DND-41 (cell line): ENCODE measurements at regions not wholly inside any gene's neighbourhood (a gene's known extent, or its start where the extent isn't known, plus 50 kb on each side); places are given as distances from the start of the nearest gene placed in this dataset.
"Not testable (repeated sequence)": the region's sequence is repeated elsewhere in the genome, so short reads cannot be mapped to it uniquely, and the experiment has no call there.

Experiments
- ATAC-seq: fragments of 200-7000 bp; cut with Tn5 transposase; 3 replicates; pipeline ENCODE4 v1.9.1; 2021; ENCODE audit warnings: low read depth; ENCODE audit not compliant: insufficient read depth
- DNase-seq: peaks from one replicate; pipeline ENCODE4 v3.0.0-alpha.2; 2020
- H2AFZ ChIP-seq: 2 replicates; pipeline ENCODE4 v1.6.0; 2012; ENCODE audit warnings: low read depth, low read length
- H3K27ac ChIP-seq: 2 replicates; pipeline ENCODE4 v1.5.1; 2012; ENCODE audit warnings: low read length, inconsistent platforms
- H3K27me3 ChIP-seq: fragments of 200-600 bp; sonication (generic); 2 replicates; pipeline ENCODE4 v1.6.0; 2012; ENCODE audit warnings: low read length, mild to moderate bottlenecking, inconsistent platforms; ENCODE audit not compliant: insufficient read depth, poor library complexity
- H3K36me3 ChIP-seq: 2 replicates; pipeline ENCODE4 v1.5.1; 2012; ENCODE audit warnings: low read length, inconsistent platforms; ENCODE audit not compliant: insufficient read depth
- H3K4me1 ChIP-seq: 2 replicates; pipeline ENCODE4 v1.5.1; 2012; ENCODE audit warnings: mild to moderate bottlenecking, low read length; ENCODE audit not compliant: insufficient read depth
- H3K4me2 ChIP-seq: 2 replicates; pipeline ENCODE4 v1.6.0; 2012; ENCODE audit warnings: mild to moderate bottlenecking, moderate library complexity, low read length, inconsistent platforms; ENCODE audit not compliant: insufficient read depth
- H3K4me3 ChIP-seq, 2 experiments: fragments of 200-600 bp in 1 of 2; shearing (Covaris generic) in 1 of 2; 2 replicates each; pipeline ENCODE4 v1.5.1; 2012 to 2016; ENCODE audit warnings: inconsistent platforms in 2 of 2, low read length in 2 of 2, mild to moderate bottlenecking in 2 of 2, low read depth in 1 of 2, moderate library complexity in 1 of 2
- H3K79me2 ChIP-seq: 2 replicates; pipeline ENCODE4 v1.6.0; 2012; ENCODE audit warnings: low read length, inconsistent platforms; ENCODE audit not compliant: insufficient read depth
- H3K9ac ChIP-seq: 2 replicates; pipeline ENCODE4 v1.6.0; 2012; ENCODE audit warnings: low read depth, mild to moderate bottlenecking, inconsistent platforms, low read length, moderate library complexity
- H3K9me3 ChIP-seq: 2 replicates; pipeline ENCODE4 v1.5.1; 2012; ENCODE audit warnings: low read length, moderate library complexity, mild to moderate bottlenecking, inconsistent platforms; ENCODE audit not compliant: insufficient read depth, severe bottlenecking
- H4K20me1 ChIP-seq: 2 replicates; pipeline ENCODE4 v1.6.0; 2012; ENCODE audit warnings: low read length; ENCODE audit not compliant: insufficient read depth
- EZH2 ChIP-seq: IDR thresholded peaks from 3 replicates; pipeline ENCODE4 v1.6.1; 2012; ENCODE audit warnings: borderline replicate concordance, low read depth, mild to moderate bottlenecking, moderate library complexity, low read length, inconsistent platforms; ENCODE audit not compliant: severe bottlenecking
- TF ChIP-seq, protein P1 (sequence below): IDR thresholded peaks from 2 replicates; pipeline ENCODE4 v1.5.1; 2012; ENCODE audit warnings: borderline replicate concordance, low read length, moderate library complexity, mild to moderate bottlenecking; ENCODE audit not compliant: poor library complexity, severe bottlenecking; ENCODE audit errors: extremely low read depth

DNA sequence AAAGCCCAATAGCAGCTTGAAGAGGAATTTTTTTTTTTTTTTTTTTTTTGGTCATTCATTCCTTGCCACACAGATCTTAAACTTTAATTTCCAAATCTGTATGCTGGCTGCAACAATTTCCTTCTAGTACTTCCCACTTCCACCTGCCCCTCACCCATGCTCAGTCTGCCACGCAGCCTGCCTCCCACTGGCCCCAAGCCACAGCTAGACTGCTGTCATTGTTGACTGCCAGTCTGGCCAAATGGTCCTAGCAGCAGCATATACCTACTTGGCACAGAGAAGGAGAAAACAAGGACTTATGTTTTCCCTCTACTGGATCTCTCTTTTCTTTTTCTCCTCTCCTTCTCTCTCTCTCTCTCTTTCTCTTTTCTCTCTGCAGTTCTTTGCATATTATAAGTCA lies 118.3 kb upstream of the HEY2 start:
- Histone ChIP-seq H3K27me3 (peaks cover 4% of the 10 kb centered on the region), H3K9me3 (no peaks in the 10 kb centered on the region), H4K20me1 (no peaks in the 10 kb centered on the region), H3K4me1 (no peaks in the 10 kb centered on the region), H2AFZ (no peak overlapping the region), H3K27ac (no peak overlapping the region), H3K4me2 (no peak overlapping the region), H3K79me2 (no peaks in the 10 kb centered on the region), H3K4me3 (no peak overlapping the region), H3K36me3 (no peaks in the 10 kb centered on the region), H3K9ac (no peak overlapping the region)
- no peak for TF ChIP-seq EZH2
- TF ChIP-seq, protein P1, sequence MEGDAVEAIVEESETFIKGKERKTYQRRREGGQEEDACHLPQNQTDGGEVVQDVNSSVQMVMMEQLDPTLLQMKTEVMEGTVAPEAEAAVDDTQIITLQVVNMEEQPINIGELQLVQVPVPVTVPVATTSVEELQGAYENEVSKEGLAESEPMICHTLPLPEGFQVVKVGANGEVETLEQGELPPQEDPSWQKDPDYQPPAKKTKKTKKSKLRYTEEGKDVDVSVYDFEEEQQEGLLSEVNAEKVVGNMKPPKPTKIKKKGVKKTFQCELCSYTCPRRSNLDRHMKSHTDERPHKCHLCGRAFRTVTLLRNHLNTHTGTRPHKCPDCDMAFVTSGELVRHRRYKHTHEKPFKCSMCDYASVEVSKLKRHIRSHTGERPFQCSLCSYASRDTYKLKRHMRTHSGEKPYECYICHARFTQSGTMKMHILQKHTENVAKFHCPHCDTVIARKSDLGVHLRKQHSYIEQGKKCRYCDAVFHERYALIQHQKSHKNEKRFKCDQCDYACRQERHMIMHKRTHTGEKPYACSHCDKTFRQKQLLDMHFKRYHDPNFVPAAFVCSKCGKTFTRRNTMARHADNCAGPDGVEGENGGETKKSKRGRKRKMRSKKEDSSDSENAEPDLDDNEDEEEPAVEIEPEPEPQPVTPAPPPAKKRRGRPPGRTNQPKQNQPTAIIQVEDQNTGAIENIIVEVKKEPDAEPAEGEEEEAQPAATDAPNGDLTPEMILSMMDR: no peak
- DNase-seq (no peak), ATAC-seq (no peak)

DNA sequence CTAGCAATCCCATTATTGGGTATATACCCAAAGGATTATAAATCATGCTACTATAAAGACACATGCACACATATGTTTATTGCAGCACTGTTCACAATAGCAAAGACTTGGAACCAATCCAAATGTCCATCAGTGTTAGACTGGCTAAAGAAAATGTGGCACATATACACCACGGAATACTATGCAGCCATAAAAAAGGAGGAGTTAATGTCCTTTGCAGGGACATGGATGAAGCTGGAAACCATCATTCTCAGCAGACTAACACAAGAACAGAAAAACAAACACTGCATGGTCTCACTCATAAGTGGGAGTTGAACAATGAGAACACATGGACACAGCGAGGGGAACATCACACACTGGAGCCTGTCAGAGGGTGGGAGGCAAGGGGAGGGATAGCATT lies 113.4 kb upstream of the HEY2 start:
- not testable (repeated sequence) for H3K9me3 ChIP-seq, ATAC-seq, H3K27me3 ChIP-seq, H3K9ac ChIP-seq, H4K20me1 ChIP-seq, H3K36me3 ChIP-seq, H3K79me2 ChIP-seq, H3K4me2 ChIP-seq, H2AFZ ChIP-seq, DNase-seq, H3K27ac ChIP-seq, H3K4me3 ChIP-seq, H3K4me1 ChIP-seq

DNA sequence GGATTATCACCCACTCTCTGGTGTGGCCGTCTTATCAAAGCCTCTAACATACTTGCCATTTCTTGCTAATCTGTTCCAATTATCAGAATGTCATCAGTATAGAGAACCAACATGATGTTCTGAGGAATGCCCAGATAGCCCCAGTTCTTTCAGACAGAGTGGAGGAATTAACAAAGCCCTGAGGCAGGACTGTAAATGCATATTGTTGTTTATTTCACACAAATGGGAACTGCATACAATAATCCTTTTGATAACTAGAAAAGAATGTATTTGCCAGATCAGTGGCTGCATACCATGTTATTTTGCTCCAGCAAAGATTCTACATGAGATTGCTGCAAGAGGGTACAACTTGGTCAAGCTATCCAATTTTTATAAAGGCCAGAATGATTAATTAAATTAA lies 112.8 kb upstream of the HEY2 start:
- Histone ChIP-seq H3K9me3 (no peaks in the 10 kb centered on the region), H2AFZ (no peak overlapping the region), H3K9ac (no peak overlapping the region), H3K4me2 (no peak overlapping the region), H3K4me3 (no peak overlapping the region), H3K79me2 (no peaks in the 10 kb centered on the region), H3K36me3 (no peaks in the 10 kb centered on the region), H3K27ac (no peak overlapping the region), H3K27me3 (no peaks in the 10 kb centered on the region), H4K20me1 (no peaks in the 10 kb centered on the region), H3K4me1 (no peaks in the 10 kb centered on the region)
- ATAC-seq (no peak), DNase-seq (no peak)
- TF ChIP-seq EZH2: no peak
- TF ChIP-seq, protein P1: no peak

DNA sequence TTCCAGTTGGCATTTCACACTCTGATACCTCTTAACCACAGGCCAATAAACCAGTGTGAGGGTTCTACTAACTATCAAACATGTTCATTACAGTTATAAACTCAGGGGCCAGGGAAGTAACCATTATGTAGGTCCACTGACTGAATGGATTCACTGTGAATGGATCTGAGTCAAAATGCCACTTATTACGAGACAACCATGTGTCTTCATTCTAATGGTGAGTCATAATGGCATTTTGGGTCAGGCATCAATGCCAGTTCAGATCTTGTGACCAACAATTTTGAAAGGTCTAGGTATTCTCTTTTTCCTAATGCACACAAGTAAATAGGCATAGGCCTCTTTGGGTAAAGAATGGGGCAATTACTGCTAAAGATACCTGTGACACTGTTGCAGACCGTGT lies 112.2 kb upstream of the HEY2 start:
- H4K20me1 ChIP-seq: no peaks in the 10 kb centered on the region
- H3K27me3 ChIP-seq: no peaks in the 10 kb centered on the region
- no peak overlapping the region for H3K9ac ChIP-seq
- H3K4me2 ChIP-seq: no peak overlapping the region
- no peaks in the 10 kb centered on the region for H3K9me3 ChIP-seq
- H3K36me3 ChIP-seq: no peaks in the 10 kb centered on the region
- H3K4me1 ChIP-seq: no peaks in the 10 kb centered on the region
- no peak overlapping the region for H2AFZ ChIP-seq
- no peak for ATAC-seq
- DNase-seq: no peak
- no peak overlapping the region for H3K27ac ChIP-seq
- TF ChIP-seq, protein P1: no peak
- TF ChIP-seq EZH2: no peak
- H3K79me2 ChIP-seq: no peaks in the 10 kb centered on the region
- H3K4me3 ChIP-seq: no peak overlapping the region
